COLO668 (cell line): ENCODE measurements at regions not wholly inside any gene's neighbourhood (a gene's known extent, or its start where the extent isn't known, plus 50 kb on each side); places are given as distances from the start of the nearest gene placed in this dataset.
"Not testable (repeated sequence)": the region's sequence is repeated elsewhere in the genome, so short reads cannot be mapped to it uniquely, and the experiment has no call there.

Experiments
- DNase-seq: peaks from one replicate; lab custom pipeline; 2025; ENCODE audit not compliant: unreplicated experiment; lab: John Stamatoyannopoulos, UW

GRCh38 chr6:126890055-126890454, 228.4 kb upstream of the RSPO3 start:
- peak; percentile 5 for DNase-seq

DNA sequence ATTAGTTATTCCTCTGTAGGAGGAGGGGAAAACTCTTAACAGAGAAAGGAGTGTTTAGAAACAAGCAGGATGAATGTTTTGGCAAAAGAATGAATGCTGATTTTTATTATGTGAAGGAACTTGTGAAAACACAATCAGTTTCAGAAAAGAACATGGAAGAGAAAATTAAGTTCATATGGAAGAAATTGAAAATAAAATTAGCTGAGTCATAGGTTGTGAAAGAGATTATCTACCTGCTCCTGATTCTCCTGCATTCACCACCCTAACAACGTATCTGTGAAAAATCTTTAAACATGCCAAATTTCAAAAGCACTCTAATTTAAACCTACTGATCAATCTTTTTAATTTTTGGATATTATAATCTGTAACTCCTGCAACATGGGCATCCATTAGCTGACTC, 227.3 kb upstream of the RSPO3 start:
- DNase-seq: no peak

GRCh38 chr6:126892869-126893268, 225.6 kb upstream of the RSPO3 start:
- not testable (repeated sequence) for DNase-seq

DNA sequence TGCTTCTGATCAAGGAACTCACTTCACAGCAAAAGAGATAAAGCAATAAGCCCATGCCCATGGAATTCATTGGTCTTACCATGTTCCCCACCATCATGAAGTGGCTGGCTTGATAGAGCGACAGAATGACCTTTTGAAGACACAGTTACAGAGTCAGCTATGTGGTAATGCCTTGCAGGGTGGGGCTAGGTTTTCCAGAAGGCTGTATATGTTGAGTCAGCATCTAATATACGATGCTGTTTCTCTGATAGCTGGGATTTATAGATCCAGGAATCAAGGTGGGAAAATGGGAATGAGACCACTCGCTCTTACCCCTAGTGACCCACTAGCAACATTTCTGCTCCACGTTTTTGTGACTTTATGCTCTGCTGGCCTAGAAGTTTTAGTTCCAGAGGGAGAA, 220.7 kb upstream of the RSPO3 start:
- DNase-seq: no peak

DNA sequence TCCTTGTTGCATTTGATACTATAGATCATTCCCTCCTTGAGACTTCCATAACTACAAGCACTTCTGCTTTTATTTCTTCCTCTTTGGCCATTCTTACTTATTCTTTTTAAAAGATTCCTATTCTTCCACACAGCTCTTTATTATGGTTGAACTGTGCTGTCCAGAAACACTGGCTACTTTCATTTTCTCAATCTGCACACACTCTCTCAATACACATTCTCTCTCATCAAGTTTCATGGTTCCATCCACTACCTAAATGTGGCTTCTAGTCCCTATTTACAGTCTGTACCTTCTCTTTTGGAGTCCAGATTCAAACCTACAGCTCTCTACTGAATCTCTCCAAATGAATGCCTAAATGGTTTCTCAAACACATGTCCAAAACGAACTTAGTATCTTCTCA, 214.3 kb upstream of the RSPO3 start:
- DNase-seq: no peak

GRCh38 chr6:126905917-126906316, 212.6 kb upstream of the RSPO3 start:
- no peak for DNase-seq

- no peak for DNase-seq
Observed at GRCh38 chr6:126907312-126907711, 211.2 kb upstream of the RSPO3 start.

GRCh38 chr6:126907996-126908395, 210.5 kb upstream of the RSPO3 start:
- DNase-seq: no peak

GRCh38 chr6:126909493-126909892, 209.0 kb upstream of the RSPO3 start:
- DNase-seq: no peak

- DNase-seq: no peak
Observed at GRCh38 chr6:126913651-126914050, 204.8 kb upstream of the RSPO3 start.

GRCh38 chr6:126914172-126914571, 204.3 kb upstream of the RSPO3 start:
- no peak for DNase-seq

- DNase-seq: no peak
Observed at GRCh38 chr6:126914801-126915200, 203.7 kb upstream of the RSPO3 start.

GRCh38 chr6:126919947-126920346, 198.5 kb upstream of the RSPO3 start:
- no peak for DNase-seq

- no peak for DNase-seq
Observed at GRCh38 chr6:126923807-126924206, 194.7 kb upstream of the RSPO3 start.

- DNase-seq: no peak
Observed at GRCh38 chr6:126926926-126927325, 191.5 kb upstream of the RSPO3 start.

DNA sequence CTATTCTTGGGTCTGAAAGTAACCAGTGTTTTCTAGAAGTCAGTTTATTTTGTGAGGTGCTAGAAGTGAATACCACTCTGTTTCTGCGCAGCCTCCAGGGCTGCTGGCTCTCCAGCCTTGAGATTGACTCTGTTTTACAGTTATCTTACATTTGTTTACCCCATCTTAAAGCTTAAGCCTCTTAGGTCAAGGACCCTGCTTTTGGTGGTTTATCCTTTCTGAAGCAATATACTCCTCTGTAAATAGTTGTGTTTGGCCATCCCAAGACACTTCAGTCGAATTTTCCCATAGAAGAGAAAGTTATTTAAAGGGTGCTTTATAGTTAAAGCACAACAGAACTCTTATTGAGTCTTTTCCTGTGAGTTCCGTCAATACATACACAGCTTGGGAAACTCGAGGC, 190.6 kb upstream of the RSPO3 start:
- DNase-seq: no peak

- DNase-seq: no peak
Observed at GRCh38 chr6:126937426-126937825, 181.0 kb upstream of the RSPO3 start.

- DNase-seq: no peak
Observed at GRCh38 chr6:126939784-126940183, 178.7 kb upstream of the RSPO3 start.

DNA sequence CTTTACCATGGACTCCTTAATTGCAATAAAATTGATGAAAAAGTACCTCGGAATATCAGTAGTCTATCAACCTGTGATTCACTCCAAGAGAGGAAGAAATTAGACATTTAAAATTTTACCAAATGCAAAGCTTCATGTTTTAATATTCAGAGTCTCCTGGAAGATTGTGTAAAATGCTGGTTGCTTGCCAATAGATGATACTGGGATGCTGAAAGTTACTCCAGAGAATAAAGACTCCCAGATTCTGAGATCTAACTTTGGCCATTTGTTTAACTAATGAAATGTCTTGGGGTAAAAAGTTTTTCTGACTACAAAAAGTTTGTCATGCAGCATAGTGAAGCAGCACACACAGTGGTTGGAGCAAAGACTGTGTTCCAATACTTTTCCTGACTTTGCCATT, 176.7 kb upstream of the RSPO3 start:
- DNase-seq: no peak

GRCh38 chr6:126944512-126944911, 174.0 kb upstream of the RSPO3 start:
- no peak for DNase-seq

GRCh38 chr6:126945150-126945685, 173.3 kb upstream of the RSPO3 start:
- DNase-seq: no peak

DNA sequence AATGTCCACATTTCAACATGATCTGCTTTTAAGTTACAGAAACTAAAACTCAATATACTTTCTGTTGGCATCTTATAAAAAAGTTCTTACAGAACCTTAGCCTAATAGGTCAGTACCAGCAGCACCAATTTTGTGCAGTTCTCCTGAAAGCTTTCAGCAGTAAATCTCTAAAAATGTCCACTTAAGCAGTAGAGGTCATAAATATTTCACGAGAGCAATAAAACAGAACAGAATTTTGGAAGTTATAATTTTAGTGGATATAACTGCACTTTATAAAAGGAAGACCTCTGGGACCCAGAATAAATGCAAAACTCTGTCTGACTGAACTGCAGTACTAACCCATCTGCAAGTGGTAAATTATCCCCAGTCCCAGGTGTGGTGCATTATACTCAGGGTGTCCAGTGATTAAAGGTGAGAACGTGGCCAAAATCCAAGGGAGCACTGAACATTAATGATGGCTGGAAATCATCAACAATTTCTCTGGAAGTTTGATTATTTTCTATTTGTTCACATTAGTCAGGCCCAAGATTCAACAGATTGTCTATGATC, 172.6 kb upstream of the RSPO3 start:
- DNase-seq: no peak

DNA sequence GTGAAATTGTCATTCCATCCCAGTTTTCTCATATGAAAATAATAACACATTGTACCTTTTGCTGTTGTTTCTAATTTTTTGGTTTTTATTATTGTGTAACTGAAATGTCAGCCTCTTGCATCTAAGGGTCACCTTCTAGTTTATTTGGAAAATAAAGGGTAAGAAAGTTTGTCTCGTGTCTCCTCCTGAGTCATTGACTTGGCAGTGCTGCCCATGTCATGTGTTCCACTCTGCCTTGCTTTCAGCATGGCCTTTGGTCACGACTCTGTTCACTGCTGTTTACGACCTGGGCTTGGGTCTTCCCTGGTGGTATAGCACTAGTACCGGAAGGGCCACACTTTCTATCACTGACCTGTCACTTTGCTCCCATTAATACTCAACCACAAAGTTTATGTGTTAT, 171.4 kb upstream of the RSPO3 start:
- DNase-seq: no peak
